GM12878 (cell line): ENCODE measurements at regions not wholly inside any gene's neighbourhood (a gene's known extent, or its start where the extent isn't known, plus 50 kb on each side); places are given as distances from the start of the nearest gene placed in this dataset.

Experiments
- ATAC-seq: fragments of 200-7000 bp; cut with Tn5 transposase; 3 replicates; pipeline ENCODE4 v1.9.1; 2020; ENCODE audit warnings: mild to moderate bottlenecking, moderate library complexity
- BruUV-seq: library from RNA; stranded (reverse); fragments of 400-500 nt; replicated peaks from 2 replicates; lab custom pipeline; 2021; lab: Mats Ljungman, UMichigan
- CTCF ChIA-PET: fragments of 300-600 bp; sonication (Branson Sonifier 250); formaldehyde crosslinking; extraction: SDS; loops from one replicate; lab custom pipeline; 2021; ENCODE audit warnings: inconsistent platforms; lab: Yijun Ruan, JAX
- POLR2A ChIA-PET: fragments of 350-600 bp; formaldehyde crosslinking; extraction: SDS; loops from one replicate; lab custom pipeline; 2021; ENCODE audit warnings: inconsistent platforms; lab: Charles Lee
- RAD21 ChIA-PET: fragments of 300-600 bp; sonication (Branson Sonifier 250); formaldehyde crosslinking; loops from one replicate; lab custom pipeline; 2023; ENCODE audit warnings: antibody characterized with exemption; ENCODE audit not compliant: unreplicated experiment; lab: Charles Lee
- SMC1A ChIA-PET: fragments of 300-600 bp; sonication (Branson Sonifier 250); formaldehyde crosslinking; loops from one replicate; lab custom pipeline; 2023; ENCODE audit not compliant: unreplicated experiment, uncharacterized antibody; lab: Charles Lee
- DNase-seq: peaks from one replicate; pipeline ENCODE4 v3.0.0-alpha.2; 2011; ENCODE audit warnings: low read depth, low spot score
- FAIRE-seq: peaks from 3 replicates; lab custom pipeline; 2011; peaks lifted over from hg19 to GRCh38; lab: Jason Lieb, UNC
- H2AFZ ChIP-seq: 2 replicates; pipeline ENCODE4 v1.6.0; 2011; ENCODE audit warnings: low read depth, low read length, control low read depth; ENCODE audit not compliant: control insufficient read depth
- H3K27ac ChIP-seq: 2 replicates; pipeline ENCODE4 v1.5.1; 2011; ENCODE audit warnings: control low read depth; ENCODE audit not compliant: control insufficient read depth, insufficient read depth
- H3K27me3 ChIP-seq, 2 experiments: replicated peaks in 1 of 2; 2 replicates each; pipeline versions ENCODE4 v1.6.0 to v1.6.1; 2011; ENCODE audit warnings: low read length in 1 of 2; ENCODE audit not compliant: control insufficient read depth in 2 of 2, insufficient read depth in 2 of 2
- H3K36me3 ChIP-seq, 2 experiments: 2 replicates each; pipeline ENCODE4 v1.5.1; 2011; ENCODE audit warnings: low read length in 1 of 2; ENCODE audit not compliant: control insufficient read depth in 2 of 2, insufficient read depth in 2 of 2
- H3K4me1 ChIP-seq: 2 replicates; pipeline ENCODE4 v1.6.1; 2011; ENCODE audit warnings: mild to moderate bottlenecking, low read length, moderate library complexity, mixed read lengths; ENCODE audit not compliant: control insufficient read depth, insufficient read depth
- H3K4me2 ChIP-seq: 2 replicates; pipeline ENCODE4 v1.6.0; 2011; ENCODE audit warnings: control low read depth; ENCODE audit not compliant: control insufficient read depth, insufficient read depth
- H3K4me3 ChIP-seq: fragments of 200-600 bp; sonication (generic); 2 replicates; pipeline ENCODE4 v1.5.1; 2016
- H3K79me2 ChIP-seq: 2 replicates; pipeline ENCODE4 v1.6.0; 2011; ENCODE audit warnings: low read length; ENCODE audit not compliant: control insufficient read depth, insufficient read depth
- H3K9ac ChIP-seq: 2 replicates; pipeline ENCODE4 v1.8.0; 2011; ENCODE audit warnings: low read length, control low read depth, mixed read lengths; ENCODE audit not compliant: control insufficient read depth, insufficient read depth
- H3K9me3 ChIP-seq: replicated peaks from 3 replicates; pipeline ENCODE4 v1.5.1; 2011; ENCODE audit warnings: mild to moderate bottlenecking, low read length; ENCODE audit not compliant: control insufficient read depth, insufficient read depth
- H4K20me1 ChIP-seq: 2 replicates; pipeline ENCODE4 v1.6.0; 2011; ENCODE audit not compliant: control insufficient read depth, insufficient read depth
- ASH2L ChIP-seq: fragments of 300-600, 200-600 bp; sonication (generic); IDR thresholded peaks from 2 replicates; pipeline ENCODE4 v1.6.1; 2017; ENCODE audit warnings: low read depth, mild to moderate bottlenecking, borderline replicate concordance
- DPF2 ChIP-seq: fragments of 450-650 bp; IDR thresholded peaks from 2 replicates; pipeline ENCODE4 v1.6.1; 2017; ENCODE audit warnings: mild to moderate bottlenecking
- EZH2 ChIP-seq: IDR thresholded peaks from 2 replicates; pipeline ENCODE4 v1.6.1; 2012; ENCODE audit warnings: low read depth, mild to moderate bottlenecking, control low read depth, inconsistent platforms, low read length, borderline replicate concordance; ENCODE audit not compliant: control insufficient read depth
- FOXK2 ChIP-seq: fragments of 450-650 bp; IDR thresholded peaks from 2 replicates; pipeline ENCODE4 v1.6.1; 2017; ENCODE audit warnings: mild to moderate bottlenecking, moderate library complexity
- FOXM1 ChIP-seq: IDR thresholded peaks from 2 replicates; pipeline ENCODE4 v1.6.1; 2012; ENCODE audit warnings: low read depth, mild to moderate bottlenecking, inconsistent platforms, low read length, moderate library complexity
- JUND ChIP-seq: IDR thresholded peaks from 2 replicates; pipeline ENCODE4 v1.6.1; 2012; ENCODE audit warnings: low read depth, mild to moderate bottlenecking, low read length, improper control_type of control experiment, moderate library complexity
- LARP7 ChIP-seq: fragments of 450-650 bp; IDR thresholded peaks from 2 replicates; pipeline ENCODE4 v1.6.1; 2017; ENCODE audit warnings: mild to moderate bottlenecking
- MEF2A ChIP-seq: IDR thresholded peaks from 2 replicates; pipeline ENCODE4 v1.6.1; 2011; ENCODE audit warnings: low read depth, mild to moderate bottlenecking, low read length, moderate library complexity; ENCODE audit not compliant: insufficient read depth
- MEF2B ChIP-seq: fragments of 450-650 bp; IDR thresholded peaks from 2 replicates; pipeline ENCODE4 v1.6.1; 2018; ENCODE audit warnings: mild to moderate bottlenecking, moderate library complexity; ENCODE audit not compliant: partially characterized antibody, poor library complexity, severe bottlenecking
- NR2C2 ChIP-seq: IDR thresholded peaks from 2 replicates; pipeline ENCODE4 v1.6.1; 2011; ENCODE audit warnings: borderline replicate concordance, low read depth; ENCODE audit not compliant: control insufficient read depth, insufficient read length
- SIN3A ChIP-seq: IDR thresholded peaks from 2 replicates; pipeline ENCODE4 v1.6.1; 2012; ENCODE audit warnings: low read depth, low read length, improper control_type of control experiment
- SMAD5 ChIP-seq: IDR thresholded peaks from 2 replicates; pipeline ENCODE4 v1.6.1; 2016; ENCODE audit warnings: antibody characterized with exemption, low read depth
- WGBS: methylation state at CpG from one replicate; pipeline ENCODE4 v1.1.6; 2016; ENCODE audit warnings: low lambda C conversion rate; ENCODE audit not compliant: insufficient replicate concordance, insufficient coverage; ENCODE audit errors: missing lambda C conversion rate; 5-methylcytosine and 5-hydroxymethylcytosine counted together
- in situ Hi-C: fragments of 300-500 bp; cut with MboI; formaldehyde crosslinking; loops from 9 replicates; pipeline ENCODE4 v1.14.3; 2018; ENCODE audit warnings: mixed read lengths
- intact Hi-C: fragments of 100-400 bp; cut with micrococcal nuclease; formaldehyde crosslinking; loops from one replicate; pipeline ENCODE4 v1.14.2; 2022; ENCODE audit not compliant: unreplicated experiment
- TF ChIP-seq, protein P1 (sequence below): IDR thresholded peaks from 2 replicates; pipeline ENCODE4 v1.6.1; 2011; ENCODE audit warnings: mild to moderate bottlenecking, low read depth, low read length, moderate library complexity; ENCODE audit not compliant: insufficient replicate concordance
- TF ChIP-seq, protein P2 (sequence below): fragments of 450-650 bp; IDR thresholded peaks from 2 replicates; pipeline ENCODE4 v1.6.1; 2016; ENCODE audit warnings: mild to moderate bottlenecking
- TF ChIP-seq, protein P3 (sequence below): fragments of 450-650 bp; IDR thresholded peaks from 2 replicates; pipeline ENCODE4 v1.6.1; 2017; ENCODE audit warnings: mild to moderate bottlenecking, moderate library complexity
- TF ChIP-seq, protein P4 (sequence below): fragments of 150-350 bp; IDR thresholded peaks from 2 replicates; pipeline ENCODE4 v1.6.1; 2014; ENCODE audit warnings: mild to moderate bottlenecking, low read depth, low read length

DNA sequence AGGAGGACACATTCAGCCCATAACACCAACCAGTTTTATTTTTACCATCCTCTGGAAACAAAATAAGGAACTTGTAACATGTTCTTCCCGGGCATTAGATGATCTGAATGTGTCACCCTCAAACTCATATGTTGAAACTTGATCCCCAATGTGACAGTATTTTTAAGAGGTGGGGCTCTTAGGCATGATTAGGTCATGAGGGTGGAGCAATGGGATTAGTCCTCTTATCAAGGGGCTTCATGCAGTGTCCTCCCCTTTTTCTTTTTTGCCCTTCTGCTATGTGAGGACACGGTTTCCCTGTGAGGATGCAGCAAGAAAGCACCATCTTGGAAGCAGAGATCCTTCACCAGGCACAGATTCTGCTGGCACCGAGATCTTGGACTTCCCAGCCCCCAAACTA, 401.5 kb upstream of the TRIB2 start:
- intact Hi-C loops (no loop called here), in situ Hi-C loops (no loop called here)
- ATAC-seq (no peak), FAIRE-seq (no peak), DNase-seq (no peak)
- 81% methylated on average over 3 of the region's 3 CpGs for WGBS
- ChIA-PET CTCF (no interaction called here), RAD21 (no interaction called here), POLR2A (no interaction called here), SMC1A (no interaction called here)
- Histone ChIP-seq H3K27ac (no peak overlapping the region), H3K9ac (no peak overlapping the region), H3K36me3 (no peaks in the 10 kb centered on the region), H3K27me3 (no peaks in the 10 kb centered on the region), H3K79me2 (no peaks in the 10 kb centered on the region), H3K4me1 (no peaks in the 10 kb centered on the region), H3K4me3 (no peak overlapping the region), H3K4me2 (no peak overlapping the region), H3K9me3 (no peaks in the 10 kb centered on the region), H2AFZ (no peak overlapping the region), H4K20me1 (no peaks in the 10 kb centered on the region)
- TF ChIP-seq JUND (no peak), FOXM1 (no peak), LARP7 (no peak), DPF2 (no peak), MEF2A (no peak), SIN3A (no peak), FOXK2 (no peak), MEF2B (no peak), NR2C2 (no peak), SMAD5 (no peak), EZH2 (no peak), ASH2L (no peak)
- TF ChIP-seq, protein P1, sequence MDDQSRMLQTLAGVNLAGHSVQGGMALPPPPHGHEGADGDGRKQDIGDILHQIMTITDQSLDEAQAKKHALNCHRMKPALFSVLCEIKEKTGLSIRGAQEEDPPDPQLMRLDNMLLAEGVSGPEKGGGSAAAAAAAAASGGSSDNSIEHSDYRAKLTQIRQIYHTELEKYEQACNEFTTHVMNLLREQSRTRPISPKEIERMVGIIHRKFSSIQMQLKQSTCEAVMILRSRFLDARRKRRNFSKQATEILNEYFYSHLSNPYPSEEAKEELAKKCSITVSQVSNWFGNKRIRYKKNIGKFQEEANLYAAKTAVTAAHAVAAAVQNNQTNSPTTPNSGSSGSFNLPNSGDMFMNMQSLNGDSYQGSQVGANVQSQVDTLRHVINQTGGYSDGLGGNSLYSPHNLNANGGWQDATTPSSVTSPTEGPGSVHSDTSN = no peak
- TF ChIP-seq, protein P2, sequence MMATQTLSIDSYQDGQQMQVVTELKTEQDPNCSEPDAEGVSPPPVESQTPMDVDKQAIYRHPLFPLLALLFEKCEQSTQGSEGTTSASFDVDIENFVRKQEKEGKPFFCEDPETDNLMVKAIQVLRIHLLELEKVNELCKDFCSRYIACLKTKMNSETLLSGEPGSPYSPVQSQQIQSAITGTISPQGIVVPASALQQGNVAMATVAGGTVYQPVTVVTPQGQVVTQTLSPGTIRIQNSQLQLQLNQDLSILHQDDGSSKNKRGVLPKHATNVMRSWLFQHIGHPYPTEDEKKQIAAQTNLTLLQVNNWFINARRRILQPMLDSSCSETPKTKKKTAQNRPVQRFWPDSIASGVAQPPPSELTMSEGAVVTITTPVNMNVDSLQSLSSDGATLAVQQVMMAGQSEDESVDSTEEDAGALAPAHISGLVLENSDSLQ = no peak
- TF ChIP-seq, protein P3, sequence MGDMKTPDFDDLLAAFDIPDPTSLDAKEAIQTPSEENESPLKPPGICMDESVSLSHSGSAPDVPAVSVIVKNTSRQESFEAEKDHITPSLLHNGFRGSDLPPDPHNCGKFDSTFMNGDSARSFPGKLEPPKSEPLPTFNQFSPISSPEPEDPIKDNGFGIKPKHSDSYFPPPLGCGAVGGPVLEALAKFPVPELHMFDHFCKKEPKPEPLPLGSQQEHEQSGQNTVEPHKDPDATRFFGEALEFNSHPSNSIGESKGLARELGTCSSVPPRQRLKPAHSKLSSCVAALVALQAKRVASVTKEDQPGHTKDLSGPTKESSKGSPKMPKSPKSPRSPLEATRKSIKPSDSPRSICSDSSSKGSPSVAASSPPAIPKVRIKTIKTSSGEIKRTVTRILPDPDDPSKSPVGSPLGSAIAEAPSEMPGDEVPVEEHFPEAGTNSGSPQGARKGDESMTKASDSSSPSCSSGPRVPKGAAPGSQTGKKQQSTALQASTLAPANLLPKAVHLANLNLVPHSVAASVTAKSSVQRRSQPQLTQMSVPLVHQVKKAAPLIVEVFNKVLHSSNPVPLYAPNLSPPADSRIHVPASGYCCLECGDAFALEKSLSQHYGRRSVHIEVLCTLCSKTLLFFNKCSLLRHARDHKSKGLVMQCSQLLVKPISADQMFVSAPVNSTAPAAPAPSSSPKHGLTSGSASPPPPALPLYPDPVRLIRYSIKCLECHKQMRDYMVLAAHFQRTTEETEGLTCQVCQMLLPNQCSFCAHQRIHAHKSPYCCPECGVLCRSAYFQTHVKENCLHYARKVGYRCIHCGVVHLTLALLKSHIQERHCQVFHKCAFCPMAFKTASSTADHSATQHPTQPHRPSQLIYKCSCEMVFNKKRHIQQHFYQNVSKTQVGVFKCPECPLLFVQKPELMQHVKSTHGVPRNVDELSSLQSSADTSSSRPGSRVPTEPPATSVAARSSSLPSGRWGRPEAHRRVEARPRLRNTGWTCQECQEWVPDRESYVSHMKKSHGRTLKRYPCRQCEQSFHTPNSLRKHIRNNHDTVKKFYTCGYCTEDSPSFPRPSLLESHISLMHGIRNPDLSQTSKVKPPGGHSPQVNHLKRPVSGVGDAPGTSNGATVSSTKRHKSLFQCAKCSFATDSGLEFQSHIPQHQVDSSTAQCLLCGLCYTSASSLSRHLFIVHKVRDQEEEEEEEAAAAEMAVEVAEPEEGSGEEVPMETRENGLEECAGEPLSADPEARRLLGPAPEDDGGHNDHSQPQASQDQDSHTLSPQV = no peak
- TF ChIP-seq, protein P4, sequence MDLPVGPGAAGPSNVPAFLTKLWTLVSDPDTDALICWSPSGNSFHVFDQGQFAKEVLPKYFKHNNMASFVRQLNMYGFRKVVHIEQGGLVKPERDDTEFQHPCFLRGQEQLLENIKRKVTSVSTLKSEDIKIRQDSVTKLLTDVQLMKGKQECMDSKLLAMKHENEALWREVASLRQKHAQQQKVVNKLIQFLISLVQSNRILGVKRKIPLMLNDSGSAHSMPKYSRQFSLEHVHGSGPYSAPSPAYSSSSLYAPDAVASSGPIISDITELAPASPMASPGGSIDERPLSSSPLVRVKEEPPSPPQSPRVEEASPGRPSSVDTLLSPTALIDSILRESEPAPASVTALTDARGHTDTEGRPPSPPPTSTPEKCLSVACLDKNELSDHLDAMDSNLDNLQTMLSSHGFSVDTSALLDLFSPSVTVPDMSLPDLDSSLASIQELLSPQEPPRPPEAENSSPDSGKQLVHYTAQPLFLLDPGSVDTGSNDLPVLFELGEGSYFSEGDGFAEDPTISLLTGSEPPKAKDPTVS = no peak
- BruUV-seq = no TSS peak
